GM12878 (cell line): ENCODE measurements at regions not wholly inside any gene's neighbourhood (a gene's known extent, or its start where the extent isn't known, plus 50 kb on each side); places are given as distances from the start of the nearest gene placed in this dataset.

Experiments
- ATAC-seq: fragments of 200-7000 bp; cut with Tn5 transposase; 3 replicates; pipeline ENCODE4 v1.9.1; 2020; ENCODE audit warnings: mild to moderate bottlenecking, moderate library complexity
- BruUV-seq: library from RNA; stranded (reverse); fragments of 400-500 nt; replicated peaks from 2 replicates; lab custom pipeline; 2021; lab: Mats Ljungman, UMichigan
- CTCF ChIA-PET: fragments of 300-600 bp; sonication (Branson Sonifier 250); formaldehyde crosslinking; extraction: SDS; loops from one replicate; lab custom pipeline; 2021; ENCODE audit warnings: inconsistent platforms; lab: Yijun Ruan, JAX
- POLR2A ChIA-PET: fragments of 350-600 bp; formaldehyde crosslinking; extraction: SDS; loops from one replicate; lab custom pipeline; 2021; ENCODE audit warnings: inconsistent platforms; lab: Charles Lee
- RAD21 ChIA-PET: fragments of 300-600 bp; sonication (Branson Sonifier 250); formaldehyde crosslinking; loops from one replicate; lab custom pipeline; 2023; ENCODE audit warnings: antibody characterized with exemption; ENCODE audit not compliant: unreplicated experiment; lab: Charles Lee
- SMC1A ChIA-PET: fragments of 300-600 bp; sonication (Branson Sonifier 250); formaldehyde crosslinking; loops from one replicate; lab custom pipeline; 2023; ENCODE audit not compliant: unreplicated experiment, uncharacterized antibody; lab: Charles Lee
- DNase-seq: peaks from one replicate; pipeline ENCODE4 v3.0.0-alpha.2; 2011; ENCODE audit warnings: low read depth, low spot score
- FAIRE-seq: peaks from 3 replicates; lab custom pipeline; 2011; peaks lifted over from hg19 to GRCh38; lab: Jason Lieb, UNC
- H2AFZ ChIP-seq: 2 replicates; pipeline ENCODE4 v1.6.0; 2011; ENCODE audit warnings: low read depth, low read length, control low read depth; ENCODE audit not compliant: control insufficient read depth
- H3K27ac ChIP-seq: 2 replicates; pipeline ENCODE4 v1.5.1; 2011; ENCODE audit warnings: control low read depth; ENCODE audit not compliant: control insufficient read depth, insufficient read depth
- H3K27me3 ChIP-seq, 2 experiments: replicated peaks in 1 of 2; 2 replicates each; pipeline versions ENCODE4 v1.6.0 to v1.6.1; 2011; ENCODE audit warnings: low read length in 1 of 2; ENCODE audit not compliant: control insufficient read depth in 2 of 2, insufficient read depth in 2 of 2
- H3K36me3 ChIP-seq, 2 experiments: 2 replicates each; pipeline ENCODE4 v1.5.1; 2011; ENCODE audit warnings: low read length in 1 of 2; ENCODE audit not compliant: control insufficient read depth in 2 of 2, insufficient read depth in 2 of 2
- H3K4me1 ChIP-seq: 2 replicates; pipeline ENCODE4 v1.6.1; 2011; ENCODE audit warnings: mild to moderate bottlenecking, low read length, moderate library complexity, mixed read lengths; ENCODE audit not compliant: control insufficient read depth, insufficient read depth
- H3K4me2 ChIP-seq: 2 replicates; pipeline ENCODE4 v1.6.0; 2011; ENCODE audit warnings: control low read depth; ENCODE audit not compliant: control insufficient read depth, insufficient read depth
- H3K4me3 ChIP-seq: fragments of 200-600 bp; sonication (generic); 2 replicates; pipeline ENCODE4 v1.5.1; 2016
- H3K79me2 ChIP-seq: 2 replicates; pipeline ENCODE4 v1.6.0; 2011; ENCODE audit warnings: low read length; ENCODE audit not compliant: control insufficient read depth, insufficient read depth
- H3K9ac ChIP-seq: 2 replicates; pipeline ENCODE4 v1.8.0; 2011; ENCODE audit warnings: low read length, control low read depth, mixed read lengths; ENCODE audit not compliant: control insufficient read depth, insufficient read depth
- H3K9me3 ChIP-seq: replicated peaks from 3 replicates; pipeline ENCODE4 v1.5.1; 2011; ENCODE audit warnings: mild to moderate bottlenecking, low read length; ENCODE audit not compliant: control insufficient read depth, insufficient read depth
- H4K20me1 ChIP-seq: 2 replicates; pipeline ENCODE4 v1.6.0; 2011; ENCODE audit not compliant: control insufficient read depth, insufficient read depth
- ATF2 ChIP-seq: IDR thresholded peaks from 2 replicates; pipeline ENCODE4 v1.6.1; 2012; ENCODE audit warnings: low read length, inconsistent platforms
- ESRRA ChIP-seq: IDR thresholded peaks from 2 replicates; pipeline ENCODE4 v1.6.1; 2012; ENCODE audit warnings: mild to moderate bottlenecking, low read length, improper control_type of control experiment
- HDAC6 ChIP-seq: fragments of 200-600 bp; sonication (generic); IDR thresholded peaks from one replicate; pipeline ENCODE4 v1.8.0; 2017; ENCODE audit warnings: antibody characterized with exemption; ENCODE audit not compliant: unreplicated experiment
- IRF4 ChIP-seq: IDR thresholded peaks from 2 replicates; pipeline ENCODE4 v1.6.1; 2011; ENCODE audit warnings: low read depth, low read length
- JUND ChIP-seq: IDR thresholded peaks from 2 replicates; pipeline ENCODE4 v1.6.1; 2012; ENCODE audit warnings: low read depth, mild to moderate bottlenecking, low read length, improper control_type of control experiment, moderate library complexity
- KDM1A ChIP-seq: fragments of 200-600 bp; sonication (generic); IDR thresholded peaks from 2 replicates; pipeline ENCODE4 v1.6.1; 2016; ENCODE audit warnings: borderline replicate concordance
- MTA2 ChIP-seq: fragments of 450-650 bp; IDR thresholded peaks from 2 replicates; pipeline ENCODE4 v1.6.1; 2016; ENCODE audit warnings: low read depth, mild to moderate bottlenecking, moderate library complexity
- MXI1 ChIP-seq: fragments of 150-350 bp; IDR thresholded peaks from 2 replicates; pipeline ENCODE4 v1.6.1; 2011; ENCODE audit warnings: low read depth, mild to moderate bottlenecking, inconsistent platforms, low read length, improper control_type of control experiment
- NBN ChIP-seq: fragments of 450-650 bp; IDR thresholded peaks from 2 replicates; pipeline ENCODE4 v1.6.1; 2016
- RELA ChIP-seq: fragments of 450-650 bp; IDR thresholded peaks from 2 replicates; pipeline ENCODE4 v1.8.0; 2014; ENCODE audit warnings: borderline replicate concordance; ENCODE audit not compliant: partially characterized antibody
- SIN3A ChIP-seq: IDR thresholded peaks from 2 replicates; pipeline ENCODE4 v1.6.1; 2012; ENCODE audit warnings: low read depth, low read length, improper control_type of control experiment
- SMAD1 ChIP-seq: fragments of 450-650 bp; IDR thresholded peaks from 2 replicates; pipeline ENCODE4 v1.6.1; 2018; ENCODE audit warnings: mild to moderate bottlenecking, low read depth; ENCODE audit not compliant: partially characterized antibody
- SMARCA5 ChIP-seq: fragments of 450-650 bp; IDR thresholded peaks from 2 replicates; pipeline ENCODE4 v1.6.1; 2017; ENCODE audit warnings: mild to moderate bottlenecking
- STAT1 ChIP-seq: fragments of 450-650 bp; conservative IDR thresholded peaks from 2 replicates; pipeline ENCODE4 v1.6.1; 2014; ENCODE audit warnings: antibody characterized with exemption, mild to moderate bottlenecking
- TARDBP ChIP-seq: IDR thresholded peaks from 2 replicates; pipeline ENCODE4 v1.6.1; 2016; ENCODE audit warnings: borderline replicate concordance
- TBL1XR1 ChIP-seq: IDR thresholded peaks from 2 replicates; pipeline ENCODE4 v1.6.1; 2012; ENCODE audit warnings: low read depth, low read length, improper control_type of control experiment
- ZBED1 ChIP-seq: IDR thresholded peaks from 2 replicates; pipeline ENCODE4 v1.6.1; 2016; ENCODE audit warnings: borderline replicate concordance
- ZNF207 ChIP-seq: fragments of 450-650 bp; IDR thresholded peaks from 2 replicates; pipeline ENCODE4 v1.6.1; 2014; ENCODE audit warnings: antibody characterized with exemption, mild to moderate bottlenecking, borderline replicate concordance
- WGBS: methylation state at CpG from one replicate; pipeline ENCODE4 v1.1.6; 2016; ENCODE audit warnings: low lambda C conversion rate; ENCODE audit not compliant: insufficient replicate concordance, insufficient coverage; ENCODE audit errors: missing lambda C conversion rate; 5-methylcytosine and 5-hydroxymethylcytosine counted together
- in situ Hi-C: fragments of 300-500 bp; cut with MboI; formaldehyde crosslinking; loops from 9 replicates; pipeline ENCODE4 v1.14.3; 2018; ENCODE audit warnings: mixed read lengths
- intact Hi-C: fragments of 100-400 bp; cut with micrococcal nuclease; formaldehyde crosslinking; loops from one replicate; pipeline ENCODE4 v1.14.2; 2022; ENCODE audit not compliant: unreplicated experiment

GRCh38 chr18:66895631-66896030 is 291.7 kb upstream of the CDH19 start:
- intact Hi-C loops, result no loop called here
- POLR2A ChIA-PET, result no interaction called here
- Histone ChIP-seq H4K20me1 (no peaks in the 10 kb centered on the region), H2AFZ (no peak overlapping the region), H3K4me3 (no peak overlapping the region), H3K9me3 (no peaks in the 10 kb centered on the region), H3K27ac (no peak overlapping the region), H3K9ac (no peak overlapping the region), H3K79me2 (no peaks in the 10 kb centered on the region), H3K36me3 (no peaks in the 10 kb centered on the region), H3K27me3 (no peaks in the 10 kb centered on the region), H3K4me2 (no peak overlapping the region), H3K4me1 (no peaks in the 10 kb centered on the region)
- ATAC-seq (no peak), FAIRE-seq (no peak), DNase-seq (no peak)
- no peak for TF ChIP-seq JUND
- no peak for TF ChIP-seq MXI1
- TF ChIP-seq NBN, result no peak
- no peak for TF ChIP-seq STAT1
- no peak for TF ChIP-seq ESRRA
- BruUV-seq, result no TSS peak
- SMC1A ChIA-PET, result no interaction called here
- CTCF ChIA-PET, result no interaction called here
- RAD21 ChIA-PET, result no interaction called here
- in situ Hi-C loops, result no loop called here

GRCh38 chr18:66894851-66895250 is 291.0 kb upstream of the CDH19 start:
- no peak overlapping the region for H3K27ac ChIP-seq
- no peaks in the 10 kb centered on the region for H3K36me3 ChIP-seq
- TF ChIP-seq HDAC6 (no peak), KDM1A (no peak), ESRRA (no peak), SMARCA5 (no peak), RELA (no peak), SIN3A (no peak), ZNF207 (no peak), ATF2 (no peak), IRF4 (no peak), SMAD1 (no peak), TBL1XR1 (no peak), TARDBP (no peak), ZBED1 (no peak), MTA2 (no peak)
- no peak for DNase-seq
- H3K4me1 ChIP-seq, result no peaks in the 10 kb centered on the region
- no peaks in the 10 kb centered on the region for H4K20me1 ChIP-seq
- ChIA-PET POLR2A (no interaction called here), RAD21 (no interaction called here), CTCF (no interaction called here), SMC1A (no interaction called here)
- H2AFZ ChIP-seq, result no peak overlapping the region
- H3K9ac ChIP-seq, result no peak overlapping the region
- H3K4me2 ChIP-seq, result no peak overlapping the region
- H3K27me3 ChIP-seq, result no peaks in the 10 kb centered on the region
- H3K4me3 ChIP-seq, result no peak overlapping the region
- FAIRE-seq, result no peak
- intact Hi-C loops, result no loop called here
- no TSS peak for BruUV-seq
- H3K9me3 ChIP-seq, result no peaks in the 10 kb centered on the region
- 11% methylated on average over 2 of the region's 3 CpGs for WGBS
- no peak for ATAC-seq
- H3K79me2 ChIP-seq, result no peaks in the 10 kb centered on the region
- in situ Hi-C loops, result no loop called here
